DND-41 (cell line): ENCODE measurements at regions not wholly inside any gene's neighbourhood (a gene's known extent, or its start where the extent isn't known, plus 50 kb on each side); places are given as distances from the start of the nearest gene placed in this dataset.

ENCODE experiments used
- ATAC-seq: fragments of 200-7000 bp; cut with Tn5 transposase; 3 replicates; pipeline ENCODE4 v1.9.1; 2021; ENCODE audit warnings: low read depth; ENCODE audit not compliant: insufficient read depth
- DNase-seq: peaks from one replicate; pipeline ENCODE4 v3.0.0-alpha.2; 2020
- H2AFZ ChIP-seq: 2 replicates; pipeline ENCODE4 v1.6.0; 2012; ENCODE audit warnings: low read depth, low read length
- H3K27ac ChIP-seq: 2 replicates; pipeline ENCODE4 v1.5.1; 2012; ENCODE audit warnings: low read length, inconsistent platforms
- H3K27me3 ChIP-seq: fragments of 200-600 bp; sonication (generic); 2 replicates; pipeline ENCODE4 v1.6.0; 2012; ENCODE audit warnings: low read length, mild to moderate bottlenecking, inconsistent platforms; ENCODE audit not compliant: insufficient read depth, poor library complexity
- H3K36me3 ChIP-seq: 2 replicates; pipeline ENCODE4 v1.5.1; 2012; ENCODE audit warnings: low read length, inconsistent platforms; ENCODE audit not compliant: insufficient read depth
- H3K4me1 ChIP-seq: 2 replicates; pipeline ENCODE4 v1.5.1; 2012; ENCODE audit warnings: mild to moderate bottlenecking, low read length; ENCODE audit not compliant: insufficient read depth
- H3K4me2 ChIP-seq: 2 replicates; pipeline ENCODE4 v1.6.0; 2012; ENCODE audit warnings: mild to moderate bottlenecking, moderate library complexity, low read length, inconsistent platforms; ENCODE audit not compliant: insufficient read depth
- H3K4me3 ChIP-seq, 2 experiments: fragments of 200-600 bp in 1 of 2; shearing (Covaris generic) in 1 of 2; 2 replicates each; pipeline ENCODE4 v1.5.1; 2012 to 2016; ENCODE audit warnings: inconsistent platforms in 2 of 2, low read length in 2 of 2, mild to moderate bottlenecking in 2 of 2, low read depth in 1 of 2, moderate library complexity in 1 of 2
- H3K79me2 ChIP-seq: 2 replicates; pipeline ENCODE4 v1.6.0; 2012; ENCODE audit warnings: low read length, inconsistent platforms; ENCODE audit not compliant: insufficient read depth
- H3K9ac ChIP-seq: 2 replicates; pipeline ENCODE4 v1.6.0; 2012; ENCODE audit warnings: low read depth, mild to moderate bottlenecking, inconsistent platforms, low read length, moderate library complexity
- H3K9me3 ChIP-seq: 2 replicates; pipeline ENCODE4 v1.5.1; 2012; ENCODE audit warnings: low read length, moderate library complexity, mild to moderate bottlenecking, inconsistent platforms; ENCODE audit not compliant: insufficient read depth, severe bottlenecking
- H4K20me1 ChIP-seq: 2 replicates; pipeline ENCODE4 v1.6.0; 2012; ENCODE audit warnings: low read length; ENCODE audit not compliant: insufficient read depth
- CTCF ChIP-seq: IDR thresholded peaks from 2 replicates; pipeline ENCODE4 v1.5.1; 2012; ENCODE audit warnings: borderline replicate concordance, low read length, moderate library complexity, mild to moderate bottlenecking; ENCODE audit not compliant: poor library complexity, severe bottlenecking; ENCODE audit errors: extremely low read depth
- EZH2 ChIP-seq: IDR thresholded peaks from 3 replicates; pipeline ENCODE4 v1.6.1; 2012; ENCODE audit warnings: borderline replicate concordance, low read depth, mild to moderate bottlenecking, moderate library complexity, low read length, inconsistent platforms; ENCODE audit not compliant: severe bottlenecking

GRCh38 chr4:66300336-66300934 lies 630.1 kb upstream of the EPHA5 start:
- Histone ChIP-seq H3K4me3 (no peak overlapping the region), H3K79me2 (no peaks in the 10 kb centered on the region), H3K27ac (no peak overlapping the region), H3K36me3 (no peaks in the 10 kb centered on the region), H4K20me1 (no peaks in the 10 kb centered on the region), H3K9me3 (no peaks in the 10 kb centered on the region), H3K4me1 (no peaks in the 10 kb centered on the region), H2AFZ (no peak overlapping the region), H3K4me2 (no peak overlapping the region), H3K9ac (no peak overlapping the region), H3K27me3 (no peaks in the 10 kb centered on the region)
- no peak for ATAC-seq
- DNase-seq = no peak
- no peak for TF ChIP-seq CTCF
- TF ChIP-seq EZH2 = no peak

- H3K9ac ChIP-seq = no peak overlapping the region
- no peaks in the 10 kb centered on the region for H4K20me1 ChIP-seq
- no peak overlapping the region for H3K27ac ChIP-seq
- no peaks in the 10 kb centered on the region for H3K9me3 ChIP-seq
- H3K4me2 ChIP-seq = no peak overlapping the region
- ATAC-seq (no peak), DNase-seq (no peak)
- no peak for TF ChIP-seq EZH2
- TF ChIP-seq CTCF = no peak
- no peaks in the 10 kb centered on the region for H3K36me3 ChIP-seq
- H3K79me2 ChIP-seq = no peaks in the 10 kb centered on the region
- no peak overlapping the region for H3K4me3 ChIP-seq
- H3K27me3 ChIP-seq = no peaks in the 10 kb centered on the region
- H3K4me1 ChIP-seq = no peaks in the 10 kb centered on the region
- no peak overlapping the region for H2AFZ ChIP-seq
Measured at GRCh38 chr4:66298569-66298968, 628.3 kb upstream of the EPHA5 start.

GRCh38 chr4:66297703-66298102 lies 627.4 kb upstream of the EPHA5 start:
- Histone ChIP-seq H4K20me1 (no peaks in the 10 kb centered on the region), H3K4me3 (no peak overlapping the region), H3K4me1 (no peaks in the 10 kb centered on the region), H3K27ac (no peak overlapping the region), H3K36me3 (no peaks in the 10 kb centered on the region), H2AFZ (no peak overlapping the region), H3K9me3 (no peaks in the 10 kb centered on the region), H3K27me3 (no peaks in the 10 kb centered on the region), H3K4me2 (no peak overlapping the region), H3K79me2 (no peaks in the 10 kb centered on the region), H3K9ac (no peak overlapping the region)
- DNase-seq (no peak), ATAC-seq (no peak)
- no peak for TF ChIP-seq CTCF
- no peak for TF ChIP-seq EZH2

GRCh38 chr4:66294638-66295037 lies 624.3 kb upstream of the EPHA5 start:
- Histone ChIP-seq H3K27me3 (no peaks in the 10 kb centered on the region), H3K79me2 (no peaks in the 10 kb centered on the region), H3K4me1 (no peaks in the 10 kb centered on the region), H4K20me1 (no peaks in the 10 kb centered on the region), H3K9me3 (peaks cover 2% of the 10 kb centered on the region), H3K36me3 (no peaks in the 10 kb centered on the region), H3K9ac (no peak overlapping the region), H3K4me3 (no peak overlapping the region), H3K4me2 (no peak overlapping the region), H2AFZ (no peak overlapping the region), H3K27ac (no peak overlapping the region)
- no peak for DNase-seq
- ATAC-seq = no peak
- TF ChIP-seq EZH2 (no peak), CTCF (no peak)
